ENCODE measurements at regions not wholly inside any gene's neighbourhood (a gene's known extent, or its start where the extent isn't known, plus 50 kb on each side); places are given as distances from the start of the nearest gene placed in this dataset.

- no peaks in the 10 kb centered on the region for H3K27me3 ChIP-seq (ENCODE audit: low read depth)
- H3K27ac ChIP-seq (replicated peaks): no peak overlapping the region
- H3K36me3 ChIP-seq: no peaks in the 10 kb centered on the region
- H3K4me1 ChIP-seq: peaks cover 6% of the 10 kb centered on the region
- peaks cover 3% of the 10 kb centered on the region for H3K9me3 ChIP-seq (replicated peaks)
- H3K4me3 ChIP-seq: no peak overlapping the region
- no peak for DNase-seq
- TF ChIP-seq CTCF (IDR thresholded peaks at IDR 0.05; ENCODE audit: borderline replicate concordance): no peak
- intact Hi-C loops (cut with micrococcal nuclease): no loop called here
These were observed 569.4 kb downstream of the CDH26 start for GRCh38 chr20:60527656-60528055.

GRCh38 chr20:60528141-60528540 lies 569.9 kb downstream of the CDH26 start:
- Histone ChIP-seq H3K4me3 (no peak overlapping the region), H3K36me3 (no peaks in the 10 kb centered on the region), H3K27me3 (ENCODE audit: low read depth) (no peaks in the 10 kb centered on the region), H3K27ac (replicated peaks) (no peak overlapping the region), H3K4me1 (peaks cover 6% of the 10 kb centered on the region), H3K9me3 (replicated peaks) (peaks cover 3% of the 10 kb centered on the region)
- TF ChIP-seq CTCF (IDR thresholded peaks at IDR 0.05; ENCODE audit: borderline replicate concordance): no peak
- intact Hi-C loops (cut with micrococcal nuclease): no loop called here
- DNase-seq: no peak

- H3K4me3 ChIP-seq: no peak overlapping the region
- H3K27ac ChIP-seq (replicated peaks): no peak overlapping the region
- TF ChIP-seq CTCF (IDR thresholded peaks at IDR 0.05; ENCODE audit: borderline replicate concordance): no peak
- no peaks in the 10 kb centered on the region for H3K27me3 ChIP-seq (ENCODE audit: low read depth)
- no peaks in the 10 kb centered on the region for H3K36me3 ChIP-seq
- peaks cover 3% of the 10 kb centered on the region for H3K9me3 ChIP-seq (replicated peaks)
- H3K4me1 ChIP-seq: peaks cover 6% of the 10 kb centered on the region
- intact Hi-C loops (cut with micrococcal nuclease): no loop called here
- no peak for DNase-seq
These were observed 570.9 kb downstream of the CDH26 start for GRCh38 chr20:60529149-60529548.

GRCh38 chr20:60535211-60535610 lies 577.0 kb downstream of the CDH26 start:
- no peak overlapping the region for H3K4me3 ChIP-seq
- no peak for TF ChIP-seq CTCF (IDR thresholded peaks at IDR 0.05; ENCODE audit: borderline replicate concordance)
- no peak for DNase-seq
- no peaks in the 10 kb centered on the region for H3K36me3 ChIP-seq
- H3K27me3 ChIP-seq (ENCODE audit: low read depth): no peaks in the 10 kb centered on the region
- no peak overlapping the region for H3K27ac ChIP-seq (replicated peaks)
- intact Hi-C loops (cut with micrococcal nuclease): no loop called here
- peaks cover 3% of the 10 kb centered on the region for H3K9me3 ChIP-seq (replicated peaks)
- no peaks in the 10 kb centered on the region for H3K4me1 ChIP-seq

- Histone ChIP-seq H3K4me1 (no peaks in the 10 kb centered on the region), H3K27ac (replicated peaks) (no peak overlapping the region), H3K4me3 (no peak overlapping the region), H3K9me3 (replicated peaks) (peaks cover 10% of the 10 kb centered on the region), H3K27me3 (ENCODE audit: low read depth) (no peaks in the 10 kb centered on the region), H3K36me3 (no peaks in the 10 kb centered on the region)
- DNase-seq: no peak
- intact Hi-C loops (cut with micrococcal nuclease): no loop called here
- TF ChIP-seq CTCF (IDR thresholded peaks at IDR 0.05; ENCODE audit: borderline replicate concordance): no peak
These were observed 582.4 kb downstream of the CDH26 start for GRCh38 chr20:60540591-60540990.

GRCh38 chr20:60541991-60542390 lies 583.8 kb downstream of the CDH26 start:
- DNase-seq: no peak
- no peak overlapping the region for H3K27ac ChIP-seq (replicated peaks)
- H3K9me3 ChIP-seq (replicated peaks): peaks cover 24% of the 10 kb centered on the region
- no peaks in the 10 kb centered on the region for H3K4me1 ChIP-seq
- no peaks in the 10 kb centered on the region for H3K27me3 ChIP-seq (ENCODE audit: low read depth)
- intact Hi-C loops (cut with micrococcal nuclease): no loop called here
- H3K4me3 ChIP-seq: no peak overlapping the region
- no peaks in the 10 kb centered on the region for H3K36me3 ChIP-seq
- no peak for TF ChIP-seq CTCF (IDR thresholded peaks at IDR 0.05; ENCODE audit: borderline replicate concordance)
